ENCODE measurements at regions not wholly inside any gene's neighbourhood (a gene's known extent, or its start where the extent isn't known, plus 50 kb on each side); places are given as distances from the start of the nearest gene placed in this dataset.

DNA sequence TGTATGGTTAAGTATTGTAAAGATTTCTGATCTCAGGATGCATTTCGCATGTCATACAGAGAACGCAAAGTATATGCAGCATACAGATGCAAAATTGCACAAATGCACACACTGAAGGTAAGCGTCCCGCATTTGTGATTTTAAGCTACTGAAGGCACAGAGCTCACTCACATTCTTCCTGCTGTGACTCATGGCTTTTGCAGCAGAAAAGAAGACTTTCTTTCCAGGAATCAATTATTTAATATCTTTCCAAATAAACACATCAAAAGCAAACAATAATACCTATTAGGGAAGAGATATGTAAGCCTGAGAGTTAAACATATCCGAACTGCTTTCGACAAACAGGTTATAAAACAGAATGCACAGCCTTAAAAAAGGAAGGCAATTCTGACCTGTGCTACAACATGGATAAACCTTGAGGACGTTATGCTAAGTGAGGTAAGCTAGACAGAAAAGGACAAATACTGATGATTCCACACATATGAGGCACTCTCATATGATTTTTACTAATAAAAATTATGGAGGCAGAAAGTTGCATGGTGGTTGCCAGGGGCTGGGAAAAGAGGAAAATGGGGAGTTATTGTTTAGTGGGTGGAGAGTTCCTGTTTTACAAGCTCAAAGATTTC, 109.0 kb downstream of the TFAP2A start:
- DNase-seq (ENCODE audit: low read depth in 2 of 2) = no peak

- no peak for DNase-seq (ENCODE audit: low read depth in 2 of 2)
These were observed 111.0 kb downstream of the TFAP2A start for GRCh38 chr6:10303608-10304506.

GRCh38 chr6:10302566-10303235, 112.2 kb downstream of the TFAP2A start:
- no peak for DNase-seq (ENCODE audit: low read depth in 2 of 2)

- DNase-seq (ENCODE audit: low read depth in 2 of 2) = no peak
These were observed 114.8 kb downstream of the TFAP2A start for GRCh38 chr6:10300071-10300470.

DNA sequence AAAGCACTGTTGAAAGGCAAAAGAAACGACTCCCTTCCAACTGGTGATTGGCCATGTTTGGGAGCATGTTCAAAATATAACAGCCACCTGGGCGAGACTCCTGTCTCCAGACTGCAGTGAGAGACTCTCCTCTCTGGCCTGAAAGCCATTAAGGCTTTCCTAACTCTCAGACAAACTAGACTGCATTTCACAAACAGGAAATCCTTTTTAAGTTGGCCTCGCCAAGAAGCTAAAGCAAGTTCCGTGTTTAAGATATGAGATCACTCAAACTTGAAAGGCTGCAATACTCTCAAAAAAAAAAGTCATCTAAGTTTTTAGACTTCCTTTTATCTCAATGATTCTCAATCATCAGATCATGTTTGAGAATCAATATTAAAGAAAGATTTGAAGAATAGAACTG, 117.0 kb downstream of the TFAP2A start:
- no peak for DNase-seq (ENCODE audit: low read depth in 2 of 2)

GRCh38 chr6:10278746-10279145, 136.1 kb downstream of the TFAP2A start:
- no peak for DNase-seq (ENCODE audit: low read depth in 2 of 2)

- no peak for DNase-seq (ENCODE audit: low read depth in 2 of 2)
These were observed 138.1 kb downstream of the TFAP2A start for GRCh38 chr6:10276660-10277287.

- no peak for DNase-seq (ENCODE audit: low read depth in 2 of 2)
These were observed 138.8 kb downstream of the TFAP2A start for GRCh38 chr6:10276106-10276505.

- no peak for DNase-seq (ENCODE audit: low read depth in 2 of 2)
These were observed 142.3 kb downstream of the TFAP2A start for GRCh38 chr6:10272591-10272990.

DNA sequence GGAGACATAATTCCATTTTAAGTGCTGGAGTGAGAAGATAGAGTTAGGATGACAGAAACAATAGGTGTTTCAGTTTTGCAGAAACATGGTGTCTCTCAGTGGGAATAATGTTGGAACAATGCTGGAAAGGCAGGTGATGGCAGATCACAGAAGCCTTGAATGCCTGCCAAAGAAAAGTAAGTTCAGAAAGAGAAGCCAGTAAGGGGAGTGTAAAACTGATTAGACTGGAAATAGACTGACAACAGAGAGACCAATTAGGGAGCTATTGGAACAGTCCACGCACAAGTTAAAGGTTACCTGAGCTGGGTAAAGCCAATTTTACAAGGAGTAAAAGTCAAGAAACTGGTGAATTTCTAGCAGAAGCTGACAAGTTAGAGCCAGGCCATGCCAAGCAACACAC, 142.9 kb downstream of the TFAP2A start:
- DNase-seq (ENCODE audit: low read depth in 2 of 2) = no peak

DNA sequence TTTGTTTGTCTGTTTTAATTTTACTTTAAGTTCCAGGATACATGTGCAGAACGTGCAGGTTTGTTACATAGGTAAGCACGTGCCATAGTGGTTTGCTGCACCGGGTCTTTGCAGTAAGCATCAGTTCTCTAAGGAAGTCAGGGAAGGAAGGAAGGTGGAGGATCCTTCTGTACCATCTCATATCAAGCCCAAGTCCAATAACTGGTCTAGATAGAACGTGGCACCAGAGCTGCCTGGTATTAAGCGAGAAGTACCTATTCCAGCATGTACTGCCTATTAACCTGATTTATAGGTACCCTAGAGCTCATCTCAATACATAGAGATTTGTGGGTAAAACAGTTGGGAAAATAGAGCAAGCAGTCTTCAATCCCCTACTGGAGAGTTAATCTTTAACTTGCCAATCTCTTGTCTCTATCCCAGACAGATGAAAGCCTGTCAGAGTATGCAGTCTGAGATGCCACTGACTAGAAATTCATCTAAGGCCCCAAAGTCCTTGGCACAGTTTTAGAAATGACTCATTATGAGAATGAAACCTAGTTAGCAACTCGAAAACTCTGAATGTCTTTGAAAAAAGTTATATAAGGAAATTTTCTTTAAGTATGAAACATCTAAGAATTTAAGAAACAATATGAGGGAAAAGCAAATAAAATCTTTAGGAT, 144.9 kb downstream of the TFAP2A start:
- no peak for DNase-seq (ENCODE audit: low read depth in 2 of 2)

DNA sequence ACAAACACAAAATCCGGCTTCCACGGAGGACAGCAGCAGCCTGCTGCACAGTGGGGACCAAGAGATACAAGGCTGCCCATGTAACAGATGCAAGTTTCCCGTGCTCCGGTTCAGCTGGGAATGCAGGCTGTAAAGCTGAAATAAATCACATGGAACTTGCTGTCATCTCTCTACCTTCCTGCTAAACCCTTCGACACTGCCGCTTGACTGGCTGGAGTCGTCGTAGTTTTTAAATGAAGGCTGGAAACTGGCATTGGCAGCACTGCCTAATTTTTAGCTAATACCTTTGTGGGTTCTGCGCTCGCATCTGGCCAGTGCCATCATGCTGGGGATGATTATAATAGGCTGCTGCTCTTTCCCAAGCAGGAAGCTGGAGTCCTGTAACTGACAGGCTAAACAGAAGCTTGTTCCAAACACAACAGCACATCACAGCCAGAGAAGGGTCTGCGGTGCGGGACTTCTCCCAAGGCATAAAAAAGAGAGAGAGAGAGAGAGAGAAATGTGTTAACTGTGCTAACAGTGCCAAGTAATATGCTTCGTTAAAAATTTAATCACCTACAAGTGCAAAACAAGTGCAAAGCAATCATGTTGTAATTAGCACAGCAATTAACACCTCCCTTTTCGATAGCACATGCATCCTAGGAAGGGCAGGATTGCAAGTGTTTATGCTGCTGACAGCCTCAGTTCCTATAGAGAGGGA, 146.1 kb downstream of the TFAP2A start:
- no peak for DNase-seq (ENCODE audit: low read depth in 2 of 2)

GRCh38 chr6:10268111-10268510, 146.8 kb downstream of the TFAP2A start:
- no peak for DNase-seq (ENCODE audit: low read depth in 2 of 2)

- no peak for DNase-seq (ENCODE audit: low read depth in 2 of 2)
These were observed 148.4 kb downstream of the TFAP2A start for GRCh38 chr6:10266462-10266861.

GRCh38 chr6:10266061-10266460, 148.8 kb downstream of the TFAP2A start:
- DNase-seq (ENCODE audit: low read depth in 2 of 2) = no peak

GRCh38 chr6:10262505-10262904, 152.4 kb downstream of the TFAP2A start:
- no peak for DNase-seq (ENCODE audit: low read depth in 2 of 2)

GRCh38 chr6:10259671-10260070, 155.2 kb downstream of the TFAP2A start:
- DNase-seq (ENCODE audit: low read depth in 2 of 2) = no peak

DNA sequence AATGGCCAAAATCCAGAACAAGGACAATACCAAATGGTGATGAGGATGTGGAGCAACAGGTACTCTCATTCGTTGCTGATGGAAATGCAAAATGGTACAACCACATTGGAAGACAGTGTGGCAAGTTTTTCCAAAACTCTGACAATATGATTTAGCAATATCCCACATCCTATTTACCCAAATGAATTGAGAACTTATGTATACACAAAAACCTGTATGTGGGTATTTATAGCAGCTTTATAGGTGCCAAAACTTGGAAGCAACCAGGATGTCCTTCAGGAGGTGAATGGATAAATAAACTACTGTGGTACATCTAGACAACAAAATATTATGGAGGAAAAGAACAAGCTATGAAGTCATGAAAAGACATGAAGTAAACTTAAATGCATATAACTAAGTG, 156.5 kb downstream of the TFAP2A start:
- no peak for DNase-seq (ENCODE audit: low read depth in 2 of 2)

GRCh38 chr6:10256113-10256690, 158.7 kb downstream of the TFAP2A start:
- DNase-seq (ENCODE audit: low read depth in 2 of 2) = no peak

DNA sequence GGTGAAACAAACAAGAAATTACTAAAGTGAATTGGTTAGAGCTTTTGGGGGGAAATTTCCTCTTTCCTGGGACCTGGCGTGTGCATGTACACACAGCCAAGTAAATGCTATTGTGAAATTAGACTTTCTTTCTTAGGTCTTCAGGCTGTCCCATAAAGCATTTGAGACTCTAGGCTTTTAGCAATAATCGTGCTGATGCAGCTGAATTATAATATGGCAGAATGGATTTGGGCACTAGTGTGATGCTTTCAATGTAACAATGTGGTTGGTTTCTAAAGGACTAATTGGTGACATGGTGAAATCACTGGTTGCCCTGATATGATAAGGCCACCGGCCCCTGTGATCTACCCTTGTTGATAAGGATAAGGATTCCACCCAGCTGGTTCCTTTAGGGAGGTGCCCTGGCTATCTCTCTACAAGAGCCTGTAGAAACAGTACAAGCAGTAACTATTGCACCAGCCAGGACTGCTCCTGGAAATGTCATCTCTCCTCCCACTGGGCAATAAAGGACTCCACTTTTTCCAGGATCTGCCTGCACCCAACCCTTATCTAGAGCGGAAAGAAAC, 164.1 kb downstream of the TFAP2A start:
- no peak for DNase-seq (ENCODE audit: low read depth in 2 of 2)
